ENCODE measurements at regions not wholly inside any gene's neighbourhood (a gene's known extent, or its start where the extent isn't known, plus 50 kb on each side); places are given as distances from the start of the nearest gene placed in this dataset.

DNA sequence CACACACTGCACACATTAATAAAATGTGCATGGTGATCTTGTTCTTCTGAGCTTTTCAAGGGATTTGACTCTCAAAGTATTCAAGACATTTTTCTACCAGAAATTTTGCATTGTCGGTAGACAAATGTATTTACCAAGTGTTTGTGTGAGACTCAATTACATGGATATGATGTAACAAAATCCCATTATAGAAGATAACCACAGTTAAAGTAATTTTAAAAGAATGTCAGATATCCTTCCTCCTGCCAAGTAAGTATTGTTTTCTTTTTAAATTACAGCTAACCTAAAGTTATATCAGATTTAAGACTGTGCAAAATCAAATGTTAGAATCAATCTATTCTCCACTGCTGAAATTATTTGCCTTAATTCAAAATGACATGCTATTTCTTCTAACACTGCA, 1344.5 kb upstream of the CHAC2 start:
- TF ChIP-seq POLR2A (IDR thresholded peaks at IDR 0.05) (no peak), CTCF (IDR thresholded peaks at IDR 0.05) (no peak)

Measured in Peyer's patch (tissue), 4 donors.